GM12873 (cell line): ENCODE measurements at regions not wholly inside any gene's neighbourhood (a gene's known extent, or its start where the extent isn't known, plus 50 kb on each side); places are given as distances from the start of the nearest gene placed in this dataset.

Experiments used
- TF ChIP-seq, protein P1 (sequence below): IDR thresholded peaks from 2 replicates; pipeline ENCODE4 v1.5.1; 2012; ENCODE audit warnings: low read depth, mild to moderate bottlenecking, moderate library complexity, low read length, control low read depth; ENCODE audit not compliant: insufficient read depth; ENCODE audit errors: missing control alignments

DNA sequence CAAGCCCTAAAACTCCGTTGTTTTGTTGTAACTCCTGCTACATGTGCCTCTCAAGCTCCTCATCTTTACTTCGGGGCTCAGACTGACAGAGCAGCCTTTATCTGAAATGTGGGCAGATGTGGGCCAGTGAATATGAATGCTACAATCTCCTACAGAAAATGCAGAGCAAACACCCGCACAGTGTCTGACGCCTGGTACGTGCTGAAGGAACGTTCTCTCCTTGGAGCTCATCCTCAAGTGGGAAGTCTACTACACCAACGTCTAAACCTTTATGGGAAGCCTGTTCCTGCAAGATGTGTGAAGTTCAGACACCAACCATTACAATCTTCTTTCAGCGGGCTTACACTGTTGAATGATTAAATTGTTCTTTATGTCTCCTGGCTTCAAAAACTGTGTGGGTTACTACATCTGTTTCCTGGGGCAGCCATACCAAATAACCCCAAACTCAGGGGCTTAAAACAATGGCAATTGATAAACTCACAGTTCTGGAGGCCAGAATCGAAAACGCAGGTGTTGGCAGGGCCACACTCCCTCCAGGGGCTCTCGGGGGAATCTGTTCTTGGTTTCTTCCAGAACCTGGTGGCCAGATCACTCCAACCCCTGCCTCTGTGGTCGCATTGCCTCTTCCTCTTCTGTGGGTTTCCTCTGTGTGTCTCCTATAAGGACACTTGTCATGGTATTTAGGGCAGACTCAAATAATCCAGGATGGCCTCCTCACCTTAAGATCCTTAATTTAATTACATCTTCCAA lies 179.7 kb upstream of the PLXNC1 start:
- TF ChIP-seq, protein P1, sequence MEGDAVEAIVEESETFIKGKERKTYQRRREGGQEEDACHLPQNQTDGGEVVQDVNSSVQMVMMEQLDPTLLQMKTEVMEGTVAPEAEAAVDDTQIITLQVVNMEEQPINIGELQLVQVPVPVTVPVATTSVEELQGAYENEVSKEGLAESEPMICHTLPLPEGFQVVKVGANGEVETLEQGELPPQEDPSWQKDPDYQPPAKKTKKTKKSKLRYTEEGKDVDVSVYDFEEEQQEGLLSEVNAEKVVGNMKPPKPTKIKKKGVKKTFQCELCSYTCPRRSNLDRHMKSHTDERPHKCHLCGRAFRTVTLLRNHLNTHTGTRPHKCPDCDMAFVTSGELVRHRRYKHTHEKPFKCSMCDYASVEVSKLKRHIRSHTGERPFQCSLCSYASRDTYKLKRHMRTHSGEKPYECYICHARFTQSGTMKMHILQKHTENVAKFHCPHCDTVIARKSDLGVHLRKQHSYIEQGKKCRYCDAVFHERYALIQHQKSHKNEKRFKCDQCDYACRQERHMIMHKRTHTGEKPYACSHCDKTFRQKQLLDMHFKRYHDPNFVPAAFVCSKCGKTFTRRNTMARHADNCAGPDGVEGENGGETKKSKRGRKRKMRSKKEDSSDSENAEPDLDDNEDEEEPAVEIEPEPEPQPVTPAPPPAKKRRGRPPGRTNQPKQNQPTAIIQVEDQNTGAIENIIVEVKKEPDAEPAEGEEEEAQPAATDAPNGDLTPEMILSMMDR: no peak

DNA sequence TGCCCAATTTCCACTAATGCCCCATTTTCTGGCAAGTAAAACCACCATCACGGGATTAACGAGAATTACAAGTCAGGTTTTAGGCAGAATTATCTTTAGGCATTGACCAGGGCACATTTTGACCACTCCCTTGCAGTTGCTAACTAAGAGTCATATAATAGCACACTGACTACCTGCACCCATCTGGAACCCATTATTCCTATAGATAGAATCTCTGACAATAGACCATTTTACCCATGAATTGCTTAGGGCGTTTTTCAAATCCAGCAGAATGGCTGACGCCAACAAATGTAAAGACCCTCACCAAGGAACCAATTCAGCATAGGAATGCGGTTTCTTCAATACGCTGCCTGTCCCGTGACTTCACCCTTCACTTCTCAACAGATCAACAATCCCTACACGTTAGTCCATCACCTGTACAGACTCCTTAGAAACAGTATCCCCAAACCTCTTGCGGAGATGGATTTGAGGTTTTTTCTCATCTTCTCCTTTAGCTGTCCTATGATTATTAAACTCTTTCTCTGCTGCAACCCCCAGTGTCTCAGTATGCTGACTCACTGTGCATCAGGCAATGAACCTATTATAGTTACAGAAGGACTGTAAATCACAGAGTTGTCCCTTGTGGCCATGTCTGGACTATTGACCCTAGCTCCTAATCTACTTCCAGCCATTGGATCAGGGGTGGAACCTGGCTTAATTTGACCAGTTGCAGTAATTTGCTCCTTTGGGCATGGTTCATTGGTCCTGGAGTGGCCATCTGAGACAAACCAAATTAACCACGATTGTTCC lies 177.3 kb upstream of the PLXNC1 start:
- TF ChIP-seq, protein P1: no peak

DNA sequence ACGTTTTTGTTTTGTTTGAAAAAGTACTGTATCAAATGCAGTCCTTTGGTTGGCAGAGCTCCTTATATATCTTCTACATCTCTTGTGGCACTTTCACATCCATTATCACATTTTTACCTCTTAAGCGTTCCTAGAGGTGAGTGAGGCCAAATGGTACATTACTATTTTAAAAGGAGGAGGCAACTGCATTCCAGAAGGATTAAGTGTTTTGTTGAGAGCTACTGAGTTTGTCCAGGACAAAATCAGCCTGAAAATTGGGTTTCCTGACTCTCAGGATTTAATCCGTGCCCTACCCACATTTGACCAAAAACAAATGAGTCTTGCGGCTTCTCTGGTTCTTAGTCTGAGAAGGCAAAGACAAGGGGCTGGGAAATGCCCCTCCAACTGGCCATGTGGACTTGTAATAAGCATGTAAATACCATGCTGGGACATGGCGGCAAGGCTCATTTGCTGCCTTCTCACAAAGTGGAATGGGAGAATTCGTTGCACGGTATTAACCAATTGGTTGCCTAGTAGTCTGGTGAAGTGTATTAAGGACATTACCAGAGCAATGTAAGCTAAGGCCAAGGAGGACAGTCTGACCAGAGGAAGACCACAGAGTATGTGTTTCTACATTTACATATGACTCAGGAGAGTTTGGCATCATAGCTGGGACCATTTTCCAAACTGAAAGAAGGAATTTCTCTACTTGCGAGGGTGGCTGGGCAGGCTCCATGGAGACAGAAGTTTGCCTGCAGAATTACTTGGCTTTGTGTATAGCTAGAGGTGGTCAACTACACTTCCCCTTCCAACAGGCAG lies 175.8 kb upstream of the PLXNC1 start:
- TF ChIP-seq, protein P1: no peak

GRCh38 chr12:93974252-93974651 lies 174.1 kb upstream of the PLXNC1 start:
- TF ChIP-seq, protein P1: no peak

GRCh38 chr12:93976024-93976423 lies 172.4 kb upstream of the PLXNC1 start:
- TF ChIP-seq, protein P1: no peak

GRCh38 chr12:93977081-93977480 lies 171.3 kb upstream of the PLXNC1 start:
- TF ChIP-seq, protein P1: no peak

- TF ChIP-seq, protein P1: no peak
Measured at GRCh38 chr12:93978553-93978952, 169.8 kb upstream of the PLXNC1 start.
